Tibial nerve (tissue), 4 donors: ENCODE measurements at regions not wholly inside any gene's neighbourhood (a gene's known extent, or its start where the extent isn't known, plus 50 kb on each side); places are given as distances from the start of the nearest gene placed in this dataset.

Source experiments
- DNase-seq, 2 donors: peaks; one replicate each; pipeline ENCODE4 v3.0.0-alpha.2; 2019; ENCODE audit warnings: low spot score in 2 of 2
- H3K27ac ChIP-seq, 4 donors: fragments of 200-600 bp; sonication (generic) in 3 of 4; one replicate each; pipeline ENCODE4 v1.5.1; 2017 to 2019; ENCODE audit warnings: mild to moderate bottlenecking in 1 of 4
- H3K27me3 ChIP-seq, 2 donors: fragments of 200-600 bp; sonication (generic) in 1 of 2; one replicate each; pipeline versions ENCODE4 v1.5.1 to v1.6.0; 2017 to 2019
- H3K36me3 ChIP-seq, 3 donors: fragments of 200-600 bp; sonication (generic); one replicate each; pipeline ENCODE4 v1.5.1; 2018 to 2019
- H3K4me1 ChIP-seq, 4 donors: fragments of 200-600 bp; sonication (generic) in 3 of 4; one replicate each; pipeline ENCODE4 v1.5.1; 2017 to 2019
- H3K4me3 ChIP-seq, 4 donors: fragments of 200-600 bp; sonication (generic) in 3 of 4; one replicate each; pipeline ENCODE4 v1.5.1; 2017 to 2019; ENCODE audit warnings: mild to moderate bottlenecking in 1 of 4, moderate library complexity in 1 of 4
- H3K9me3 ChIP-seq, 4 donors: fragments of 200-600 bp; sonication (generic) in 3 of 4; one replicate each; pipeline ENCODE4 v1.5.1; 2017 to 2019
- EP300 ChIP-seq, 2 donors: sonication (generic); formaldehyde crosslinking; IDR thresholded peaks; one replicate each; pipeline ENCODE4 v1.6.1; 2017; ENCODE audit warnings: antibody characterized with exemption in 2 of 2, mild to moderate bottlenecking in 1 of 2
- POLR2A ChIP-seq, 2 donors: fragments of 450-650 bp; IDR thresholded peaks; one replicate each; pipeline ENCODE4 v1.6.1; 2017; ENCODE audit warnings: antibody characterized with exemption in 2 of 2, mild to moderate bottlenecking in 2 of 2, moderate library complexity in 2 of 2
- WGBS, 2 donors: methylation state at CpG; one replicate each; pipeline ENCODE4 v1.1.5; 2018; 5-methylcytosine and 5-hydroxymethylcytosine counted together
- TF ChIP-seq, protein P1 (sequence below), 5 experiments: fragments of 200-600 bp in 3 of 5; fragments of 450-650 bp in 2 of 5; sonication (generic) in 3 of 5; IDR thresholded peaks; one replicate each; pipeline ENCODE4 v1.5.1; 2016 to 2019; ENCODE audit warnings: antibody characterized with exemption in 5 of 5, mild to moderate bottlenecking in 3 of 5, moderate library complexity in 2 of 5

DNA sequence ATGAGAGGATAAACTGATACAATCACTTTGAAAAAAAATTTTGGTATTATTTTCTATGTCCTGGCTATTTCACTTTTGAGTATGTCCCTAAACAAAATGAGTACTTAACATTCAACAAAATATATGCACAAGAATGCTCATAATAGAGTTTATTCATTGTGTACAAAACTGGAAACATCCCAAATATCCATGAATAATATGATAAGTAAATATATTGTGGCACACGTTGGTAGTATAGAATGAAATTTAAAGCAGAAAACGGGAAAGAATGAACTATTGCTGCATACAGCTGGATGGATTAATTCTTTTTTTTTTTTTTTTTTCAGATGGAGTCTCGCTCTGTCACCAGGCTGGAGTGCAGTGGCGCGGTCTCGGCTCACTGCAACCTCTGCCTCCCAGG is 725.2 kb downstream of the LTN1 start:
- TF ChIP-seq, protein P1, sequence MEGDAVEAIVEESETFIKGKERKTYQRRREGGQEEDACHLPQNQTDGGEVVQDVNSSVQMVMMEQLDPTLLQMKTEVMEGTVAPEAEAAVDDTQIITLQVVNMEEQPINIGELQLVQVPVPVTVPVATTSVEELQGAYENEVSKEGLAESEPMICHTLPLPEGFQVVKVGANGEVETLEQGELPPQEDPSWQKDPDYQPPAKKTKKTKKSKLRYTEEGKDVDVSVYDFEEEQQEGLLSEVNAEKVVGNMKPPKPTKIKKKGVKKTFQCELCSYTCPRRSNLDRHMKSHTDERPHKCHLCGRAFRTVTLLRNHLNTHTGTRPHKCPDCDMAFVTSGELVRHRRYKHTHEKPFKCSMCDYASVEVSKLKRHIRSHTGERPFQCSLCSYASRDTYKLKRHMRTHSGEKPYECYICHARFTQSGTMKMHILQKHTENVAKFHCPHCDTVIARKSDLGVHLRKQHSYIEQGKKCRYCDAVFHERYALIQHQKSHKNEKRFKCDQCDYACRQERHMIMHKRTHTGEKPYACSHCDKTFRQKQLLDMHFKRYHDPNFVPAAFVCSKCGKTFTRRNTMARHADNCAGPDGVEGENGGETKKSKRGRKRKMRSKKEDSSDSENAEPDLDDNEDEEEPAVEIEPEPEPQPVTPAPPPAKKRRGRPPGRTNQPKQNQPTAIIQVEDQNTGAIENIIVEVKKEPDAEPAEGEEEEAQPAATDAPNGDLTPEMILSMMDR (IDR thresholded peaks at IDR 0.05) = no peak
- no peak for TF ChIP-seq EP300 (IDR thresholded peaks at IDR 0.05)
- TF ChIP-seq POLR2A (IDR thresholded peaks at IDR 0.05) = no peak
- 67 to 80% methylated on average over 6 of the region's 6 CpGs for WGBS, 2 donors
- H3K27ac ChIP-seq = no peak overlapping the region
- H3K9me3 ChIP-seq = no peaks in the 10 kb centered on the region
- no peak for DNase-seq
- H3K4me3 ChIP-seq = no peak overlapping the region
- H3K27me3 ChIP-seq = no peaks in the 10 kb centered on the region
- peaks cover 0 to 3% (median 0%) of the 10 kb centered on the region in 4 donors for H3K4me1 ChIP-seq
- H3K36me3 ChIP-seq = no peaks in the 10 kb centered on the region

- peaks cover 0 to 7% (median 0%) of the 10 kb centered on the region in 4 donors for H3K4me1 ChIP-seq
- TF ChIP-seq, protein P1 (IDR thresholded peaks at IDR 0.05) = no peak
- TF ChIP-seq POLR2A (IDR thresholded peaks at IDR 0.05) = no peak
- TF ChIP-seq EP300 (IDR thresholded peaks at IDR 0.05) = no peak
- no peak overlapping the region for H3K27ac ChIP-seq
- H3K27me3 ChIP-seq = no peaks in the 10 kb centered on the region
- H3K4me3 ChIP-seq = no peak overlapping the region
- 97 to 98% methylated on average over 1 of the region's 1 CpG for whole genome bisulfite sequencing, 2 donors
- no peaks in the 10 kb centered on the region for H3K36me3 ChIP-seq
- H3K9me3 ChIP-seq = no peaks in the 10 kb centered on the region
- DNase-seq = no peak
Measured at GRCh38 chr21:28266061-28266460, 726.6 kb downstream of the LTN1 start.

DNA sequence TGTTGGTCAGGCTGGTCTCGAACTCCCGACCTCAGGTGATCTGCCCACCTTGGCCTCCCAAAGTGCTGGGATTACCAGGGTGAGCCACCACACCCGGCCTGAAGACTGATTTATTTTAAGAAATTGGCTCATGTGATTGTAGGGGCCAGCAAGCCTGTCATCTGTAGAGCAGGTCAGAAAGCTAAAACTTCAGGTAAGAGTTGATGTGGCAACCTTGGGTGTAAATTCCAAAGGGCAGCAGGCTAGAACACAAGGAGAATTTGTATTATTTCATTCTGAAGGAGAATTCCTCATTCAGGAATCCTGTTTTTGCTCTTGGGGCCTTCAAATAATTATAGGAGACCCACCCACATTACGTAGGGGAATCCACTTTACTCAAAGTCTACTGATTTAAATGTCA is 728.7 kb downstream of the LTN1 start:
- Histone ChIP-seq H3K27ac (no peak overlapping the region), H3K9me3 (no peaks in the 10 kb centered on the region), H3K4me3 (no peak overlapping the region), H3K27me3 (no peaks in the 10 kb centered on the region), H3K36me3 (no peaks in the 10 kb centered on the region), H3K4me1 (peaks cover 0 to 10% (median 0%) of the 10 kb centered on the region in 4 donors)
- DNase-seq = no peak
- TF ChIP-seq POLR2A (IDR thresholded peaks at IDR 0.05) = no peak
- TF ChIP-seq, protein P1 (IDR thresholded peaks at IDR 0.05) = no peak
- TF ChIP-seq EP300 (IDR thresholded peaks at IDR 0.05) = no peak
- 94 to 98% methylated on average over 4 of the region's 4 CpGs for WGBS, 2 donors

DNA sequence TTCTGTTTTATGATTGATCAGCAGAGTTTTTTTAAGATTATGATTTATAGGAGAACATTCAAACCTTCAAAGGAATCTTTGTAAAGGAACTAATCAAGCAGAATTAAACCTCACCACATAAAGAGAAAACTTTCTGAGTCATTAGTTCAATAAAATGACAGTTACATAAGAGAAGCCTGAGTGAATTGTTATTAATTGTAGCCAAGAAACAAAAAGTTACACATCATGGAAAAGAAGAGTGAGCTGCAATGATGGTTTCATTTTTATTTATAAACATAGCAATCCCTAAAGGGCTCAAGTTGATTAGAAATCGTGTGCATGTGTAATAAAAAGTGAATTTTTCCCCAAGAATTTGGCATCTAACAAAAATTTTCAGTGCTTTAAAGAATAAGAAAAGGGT is 731.4 kb downstream of the LTN1 start:
- H3K27ac ChIP-seq = no peak overlapping the region
- WGBS, 2 donors = 27 to 28% methylated on average over 1 of the region's 1 CpG

DNA sequence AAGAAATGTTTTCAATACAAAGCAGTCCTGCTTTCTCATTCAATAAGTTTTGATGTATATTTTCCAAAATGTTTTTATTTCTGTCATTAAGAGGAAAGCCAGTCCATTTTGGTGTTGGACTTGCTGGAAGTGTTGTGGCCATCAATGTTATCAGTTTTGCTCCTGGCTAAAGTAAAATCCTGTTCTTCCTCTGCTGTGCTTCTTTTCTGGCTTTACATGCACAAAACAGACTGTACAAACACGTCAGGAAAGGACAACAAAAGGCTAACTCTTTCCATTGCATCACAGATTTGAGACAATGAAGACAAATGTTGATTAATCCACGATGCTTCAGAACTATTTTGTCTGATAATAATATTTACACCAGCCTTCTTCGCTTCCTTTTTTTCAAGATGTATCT is 735.4 kb downstream of the LTN1 start:
- H3K4me3 ChIP-seq = no peak overlapping the region
- no peak overlapping the region for H3K27ac ChIP-seq
- H3K4me1 ChIP-seq = peaks cover 0 to 14% (median 0%) of the 10 kb centered on the region in 4 donors
- TF ChIP-seq POLR2A (IDR thresholded peaks at IDR 0.05) (no peak), EP300 (IDR thresholded peaks at IDR 0.05) (no peak)
- TF ChIP-seq, protein P1 (IDR thresholded peaks at IDR 0.05) = no peak
- no peaks in the 10 kb centered on the region for H3K9me3 ChIP-seq
- DNase-seq = no peak
- no peaks in the 10 kb centered on the region for H3K36me3 ChIP-seq
- no peaks in the 10 kb centered on the region for H3K27me3 ChIP-seq
- 45 to 49% methylated on average over 3 of the region's 3 CpGs for WGBS, 2 donors

More for the DNA sequence above, 731.4 kb downstream of the LTN1 start:
- Histone ChIP-seq H3K9me3 (no peaks in the 10 kb centered on the region), H3K4me3 (no peak overlapping the region), H3K4me1 (peaks cover 0 to 14% (median 0%) of the 10 kb centered on the region in 4 donors), H3K27me3 (no peaks in the 10 kb centered on the region), H3K36me3 (no peaks in the 10 kb centered on the region)
- TF ChIP-seq, protein P1 (IDR thresholded peaks at IDR 0.05) = no peak
- TF ChIP-seq POLR2A (IDR thresholded peaks at IDR 0.05) (no peak), EP300 (IDR thresholded peaks at IDR 0.05) (no peak)
- DNase-seq = no peak
